ENCODE measurements at regions not wholly inside any gene's neighbourhood (a gene's known extent, or its start where the extent isn't known, plus 50 kb on each side); places are given as distances from the start of the nearest gene placed in this dataset.
A peak's percentile ranks its signal among the peaks of the same experiment; 100 is the strongest.
"Not testable (repeated sequence)": the region's sequence is repeated elsewhere in the genome, so short reads cannot be mapped to it uniquely, and the experiment has no call there.

- DNase-seq (ENCODE audit: low read depth): no peak
Observed at GRCh38 chr4:178142724-178143123, 700.5 kb upstream of the AGA start.

DNA sequence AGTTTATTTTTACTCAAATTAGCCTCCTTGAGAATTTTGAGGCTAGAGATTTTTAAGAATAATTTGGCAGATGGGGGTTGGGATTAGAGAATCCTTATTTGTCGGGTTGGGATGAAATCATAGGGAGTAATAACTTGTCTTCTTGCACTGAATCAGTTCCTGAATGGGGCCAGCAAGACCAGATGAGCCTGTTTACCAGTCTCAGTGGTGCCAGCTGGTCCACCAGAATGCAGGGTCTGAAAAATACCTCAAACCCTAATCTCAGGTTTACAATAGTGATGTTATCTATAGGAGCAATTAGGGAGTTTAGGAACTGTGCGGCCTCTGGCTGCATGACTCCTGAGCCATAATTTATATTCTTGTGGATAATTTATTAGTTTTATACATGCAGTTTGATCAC is 705.9 kb upstream of the AGA start:
- no peak for DNase-seq (ENCODE audit: low read depth)

DNA sequence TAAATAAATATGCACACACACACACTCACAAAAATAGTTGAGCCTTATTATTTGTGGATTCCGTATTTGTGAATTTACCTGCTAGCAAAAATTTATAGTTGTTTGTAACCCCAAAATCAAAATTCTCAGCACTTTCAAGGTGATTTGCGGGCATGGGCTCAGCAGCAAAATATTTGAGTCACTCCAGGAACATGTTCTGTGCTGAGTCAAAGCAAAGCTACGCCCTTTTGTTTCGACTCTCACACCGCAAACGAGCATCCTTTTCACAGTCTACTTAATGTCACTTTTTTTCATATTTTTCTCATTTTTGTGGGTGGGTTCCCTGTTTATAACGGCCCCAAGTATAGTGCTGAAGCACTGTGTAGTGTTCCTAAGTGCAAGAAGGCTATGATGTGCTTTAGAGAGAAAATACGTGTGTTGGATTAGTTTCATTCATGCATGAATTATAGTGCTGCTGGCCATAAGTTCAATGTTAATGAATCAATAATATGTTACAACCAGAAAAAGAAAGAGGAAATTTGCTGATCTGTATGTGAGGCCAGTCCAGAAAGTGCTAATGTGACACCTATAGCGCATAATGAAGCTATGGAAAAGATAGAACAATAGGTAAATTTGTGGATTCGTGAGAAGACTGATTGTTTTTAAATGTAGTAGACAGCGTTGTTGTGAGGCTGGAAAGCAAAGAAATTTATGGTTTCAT is 723.2 kb upstream of the AGA start:
- DNase-seq (ENCODE audit: low read depth): no peak

DNA sequence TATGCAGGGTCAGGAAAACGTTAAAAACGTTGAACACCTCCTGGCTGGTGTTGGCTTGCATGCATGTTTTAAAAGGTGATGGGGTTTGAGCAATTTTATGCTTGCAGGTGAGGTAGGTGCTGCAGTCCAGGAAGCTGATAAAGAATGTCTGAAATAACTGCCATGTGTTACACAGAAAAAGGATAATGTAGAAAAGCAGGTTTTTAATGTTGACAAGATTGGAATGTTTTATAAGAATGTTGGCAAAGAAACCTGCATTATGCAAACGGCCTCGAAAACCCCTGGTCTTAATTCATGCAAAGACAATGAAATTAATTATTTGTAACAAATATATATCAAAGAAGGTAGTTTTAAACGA is 723.7 kb upstream of the AGA start:
- no peak for DNase-seq (ENCODE audit: low read depth)

- no peak for DNase-seq (ENCODE audit: low read depth)
Observed at GRCh38 chr4:178173771-178174170, 731.5 kb upstream of the AGA start.

- DNase-seq (ENCODE audit: low read depth): no peak
Observed at GRCh38 chr4:178174756-178175155, 732.5 kb upstream of the AGA start.

DNA sequence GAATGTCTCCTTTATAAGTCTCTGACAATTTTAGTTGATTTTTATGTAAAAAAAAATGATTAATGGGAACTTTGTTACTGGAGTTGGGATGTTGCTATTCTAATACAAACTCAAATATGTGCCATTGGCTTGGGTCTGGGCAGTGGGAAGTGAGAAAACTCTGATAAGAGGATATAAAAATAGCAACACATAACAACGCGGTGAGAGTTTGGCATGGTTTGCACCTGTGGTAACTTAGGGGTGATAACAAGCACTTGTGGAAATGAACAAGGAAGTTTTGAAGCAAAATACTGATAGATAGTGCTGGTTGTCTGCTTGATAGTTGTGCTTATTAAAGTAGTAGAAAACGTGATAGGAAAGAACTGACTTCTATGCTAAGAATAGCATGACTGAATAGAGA is 743.3 kb upstream of the AGA start:
- DNase-seq (ENCODE audit: low read depth): no peak

DNA sequence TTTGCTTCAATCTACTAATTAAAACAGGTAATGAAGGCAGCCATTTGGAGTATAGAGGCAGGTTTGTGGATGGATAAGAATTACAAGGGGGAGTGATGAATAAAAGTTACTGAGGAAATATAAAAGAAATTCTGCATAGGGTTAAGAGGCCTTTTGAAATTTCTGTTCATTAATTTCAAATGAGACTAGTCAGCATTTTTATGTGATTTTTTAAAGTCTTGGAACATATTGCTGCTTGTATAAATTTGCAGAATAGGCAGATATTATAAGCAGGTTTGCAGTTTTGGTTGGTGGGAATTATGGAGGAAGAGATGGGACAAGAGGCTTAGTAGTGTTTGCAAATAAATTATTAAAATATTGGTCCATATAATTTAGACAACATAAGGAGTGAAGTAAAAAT is 750.4 kb upstream of the AGA start:
- no peak for DNase-seq (ENCODE audit: low read depth)

DNA sequence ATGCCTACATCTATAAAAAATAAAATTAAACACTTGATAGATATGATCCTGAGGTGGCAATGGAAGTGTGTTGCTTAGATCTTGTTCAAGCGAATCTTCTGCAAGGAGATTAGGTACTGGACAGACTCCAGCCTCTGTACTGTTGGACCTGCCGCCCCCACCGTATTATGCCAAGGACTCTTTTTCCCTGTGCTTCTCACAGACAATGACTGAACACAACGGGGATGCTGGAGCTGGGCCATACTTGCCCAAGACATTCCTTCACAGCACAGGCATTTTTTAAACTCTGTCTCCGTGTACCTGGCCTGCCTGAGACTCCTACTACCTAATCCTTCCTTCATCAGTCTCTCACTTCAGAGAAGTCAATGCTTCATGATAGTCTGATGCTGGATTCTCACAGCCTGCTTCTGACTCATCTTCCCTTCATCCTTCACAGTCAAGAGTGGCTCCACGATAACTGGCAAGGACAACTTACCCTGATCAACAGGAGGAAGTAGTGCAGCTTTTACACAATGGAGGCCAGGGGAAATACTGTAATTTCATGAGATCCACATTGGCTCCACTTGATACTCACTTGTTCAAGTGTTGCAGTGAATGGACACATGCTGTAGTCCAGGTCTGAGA is 754.6 kb upstream of the AGA start:
- peak; percentile 12 for DNase-seq (ENCODE audit: low read depth)

DNA sequence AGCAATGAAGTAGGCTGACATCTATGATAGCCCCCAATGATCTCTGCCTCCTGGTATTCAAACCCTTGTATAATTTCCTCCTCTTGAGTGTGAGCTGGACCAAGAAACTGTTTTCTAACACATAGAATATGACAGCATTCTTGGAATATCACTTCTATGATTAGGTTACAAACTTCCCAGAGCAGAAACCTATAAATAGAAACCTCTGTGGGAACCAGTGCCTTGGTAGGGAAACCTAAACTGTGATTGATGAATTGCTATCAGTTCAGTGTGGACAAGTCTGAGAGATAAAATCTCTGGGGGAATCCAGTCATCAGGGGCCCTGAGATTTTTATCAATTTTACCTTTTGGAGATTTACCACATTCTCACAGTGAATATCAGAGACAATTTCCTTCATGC is 756.5 kb upstream of the AGA start:
- DNase-seq (ENCODE audit: low read depth): peak; percentile 36

- DNase-seq (ENCODE audit: low read depth): no peak
Observed at GRCh38 chr4:178202422-178202821, 760.2 kb upstream of the AGA start.

DNA sequence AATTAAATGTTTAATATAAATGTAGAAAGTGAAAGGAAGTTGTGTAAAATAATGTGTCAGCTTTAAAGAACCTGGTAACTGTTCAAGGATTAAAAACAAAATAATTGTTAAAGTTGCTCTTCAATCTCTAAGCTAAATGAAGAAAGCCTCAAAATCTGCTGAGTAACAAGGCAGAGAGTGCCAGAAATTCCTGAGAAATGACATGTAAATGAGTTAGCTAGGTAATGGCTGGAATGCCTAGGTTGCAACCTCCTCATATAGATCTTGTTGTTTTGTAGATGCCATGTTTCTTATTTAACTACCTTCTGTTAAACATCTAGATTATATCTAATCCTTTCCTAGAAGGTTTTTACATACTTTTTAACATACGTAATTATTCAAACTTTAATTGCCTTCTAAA is 763.6 kb upstream of the AGA start:
- DNase-seq (ENCODE audit: low read depth): no peak

DNA sequence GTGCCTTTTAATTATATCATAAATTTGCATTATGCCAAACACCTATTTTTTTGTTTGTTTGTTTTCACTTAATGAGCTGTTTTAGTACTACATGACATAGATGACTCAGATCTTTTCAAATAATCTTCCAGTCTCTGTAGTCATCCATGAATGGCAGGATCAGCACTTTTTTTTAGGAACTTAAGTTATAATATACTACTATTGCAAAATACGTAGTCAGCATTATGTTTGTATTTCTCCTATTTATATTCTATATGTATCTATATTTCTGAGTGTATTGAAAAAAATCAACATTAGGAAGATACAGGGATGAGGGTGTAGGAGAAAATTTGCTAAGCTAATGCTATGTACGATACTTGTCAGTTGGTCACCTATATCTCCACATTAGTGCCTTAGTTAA is 773.1 kb upstream of the AGA start:
- DNase-seq (ENCODE audit: low read depth): no peak

DNA sequence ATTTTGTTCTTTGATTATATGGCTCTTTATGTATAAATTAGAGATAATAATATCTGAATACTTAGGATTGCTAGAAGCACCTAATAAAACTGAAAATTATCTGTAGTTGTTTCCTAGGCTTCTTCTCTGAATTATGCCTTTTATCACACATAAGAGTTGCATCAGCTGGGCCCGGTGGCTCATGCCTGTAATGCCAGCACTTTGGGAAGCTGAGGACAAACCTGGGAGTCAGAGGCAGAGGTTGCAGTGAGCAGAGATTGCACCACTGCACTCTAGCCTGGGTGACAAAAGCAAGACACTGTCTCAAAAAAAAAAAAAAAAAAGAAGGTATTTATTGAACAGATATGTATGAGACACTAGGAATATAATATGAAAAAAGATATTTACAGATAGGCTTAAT is 773.5 kb upstream of the AGA start:
- no peak for DNase-seq (ENCODE audit: low read depth)

DNA sequence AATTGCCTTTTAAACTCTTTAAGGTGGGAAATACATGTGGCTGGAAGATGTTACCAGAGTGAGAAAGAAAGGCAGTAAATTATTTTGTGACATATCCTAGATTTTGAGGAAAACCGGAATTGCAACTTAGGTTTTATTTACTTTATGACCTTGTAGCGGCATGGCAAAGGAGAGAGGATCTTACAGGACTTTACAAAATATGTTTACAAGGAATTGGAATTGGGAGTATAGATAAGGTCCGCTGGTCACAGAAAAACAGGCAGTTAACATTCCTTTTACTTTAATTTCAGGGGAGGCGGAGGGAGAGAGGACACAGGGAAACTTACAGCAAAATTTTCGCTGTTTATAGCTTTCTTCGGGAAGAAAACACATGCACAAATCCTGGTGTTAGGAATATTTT is 784.2 kb upstream of the AGA start:
- DNase-seq (ENCODE audit: low read depth): not testable (repeated sequence)

DNA sequence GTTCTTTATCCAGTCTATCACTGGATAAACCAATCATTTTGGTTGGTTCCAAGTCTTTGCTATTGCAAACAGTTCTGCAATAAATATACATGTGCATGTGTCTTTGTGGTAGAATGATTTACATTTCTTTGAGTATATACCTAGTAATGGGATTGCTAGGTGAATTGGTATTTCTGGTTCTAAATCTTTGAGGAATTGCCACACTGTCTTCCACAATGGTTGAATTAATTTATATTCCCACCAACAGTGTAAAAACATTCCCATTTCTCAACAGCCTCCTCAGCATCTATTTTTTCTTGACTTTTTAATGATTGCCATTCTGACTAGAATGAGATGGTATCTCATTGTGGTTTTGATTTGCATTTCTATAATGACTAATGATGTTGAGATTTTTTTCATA is 791.7 kb upstream of the AGA start:
- no peak for DNase-seq (ENCODE audit: low read depth)

DNA sequence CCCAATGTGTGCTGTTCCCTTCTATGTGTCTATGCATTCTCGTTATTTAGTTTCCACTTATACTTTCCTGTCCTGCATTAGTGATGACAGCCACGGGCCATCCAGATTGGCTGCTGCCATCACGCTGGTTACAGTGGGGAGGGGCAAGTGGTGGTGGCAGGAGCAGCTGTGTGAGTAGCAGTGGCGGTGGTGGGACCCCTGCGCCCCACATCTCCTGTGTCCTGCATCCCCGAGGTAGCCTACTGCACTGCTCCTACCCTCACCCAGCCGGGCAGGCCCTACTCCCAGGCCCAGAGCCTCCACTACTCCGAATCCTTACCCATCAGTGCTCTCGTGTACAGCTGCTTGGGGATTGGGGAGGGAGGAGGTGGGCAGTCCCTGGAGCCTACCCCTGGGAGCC is 798.7 kb upstream of the AGA start:
- DNase-seq (ENCODE audit: low read depth): no peak

- DNase-seq (ENCODE audit: low read depth): no peak
Observed at GRCh38 chr4:178241601-178242118, 799.4 kb upstream of the AGA start.

- no peak for DNase-seq (ENCODE audit: low read depth)
Observed at GRCh38 chr4:178242655-178243054, 800.4 kb upstream of the AGA start.

GRCh38 chr4:178244785-178245184 is 802.5 kb upstream of the AGA start:
- DNase-seq (ENCODE audit: low read depth): no peak

DNA sequence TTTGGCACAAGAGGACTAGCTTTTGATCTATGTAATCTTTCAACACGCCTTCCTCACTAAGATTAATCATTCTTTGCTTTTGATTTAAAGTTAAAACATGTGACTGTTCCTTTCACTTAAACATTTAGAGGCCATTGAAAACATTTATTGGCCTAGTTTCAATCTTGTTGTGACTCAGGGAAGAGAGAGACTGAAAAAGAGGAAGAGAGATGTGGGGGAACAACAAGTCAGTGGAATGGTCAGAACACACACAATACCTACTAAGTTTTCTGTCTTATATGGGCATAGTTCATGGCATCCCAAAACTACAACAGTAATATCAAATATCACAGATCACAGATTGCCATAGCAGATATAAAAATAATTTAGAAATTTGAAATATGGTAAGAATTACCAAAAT is 812.9 kb upstream of the AGA start:
- DNase-seq (ENCODE audit: low read depth): no peak

DNA sequence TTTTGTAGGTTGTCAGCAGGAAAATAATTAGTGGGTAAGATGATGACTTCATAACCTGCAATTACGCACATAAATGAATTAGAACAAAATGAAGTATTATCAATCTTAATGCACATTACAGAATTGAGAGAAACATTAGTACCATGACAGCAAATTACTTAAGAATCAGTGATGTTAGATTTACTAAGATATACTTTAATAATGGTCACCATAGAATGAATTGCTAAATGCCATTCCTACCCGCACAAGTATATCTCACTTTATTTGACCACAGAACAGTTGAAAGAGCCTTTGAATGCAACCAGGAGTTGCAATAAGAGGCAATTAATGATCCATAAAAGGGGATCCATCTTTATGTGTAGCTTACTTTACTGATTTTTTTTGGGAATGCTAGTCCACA is 816.4 kb upstream of the AGA start:
- DNase-seq (ENCODE audit: low read depth): no peak

DNA sequence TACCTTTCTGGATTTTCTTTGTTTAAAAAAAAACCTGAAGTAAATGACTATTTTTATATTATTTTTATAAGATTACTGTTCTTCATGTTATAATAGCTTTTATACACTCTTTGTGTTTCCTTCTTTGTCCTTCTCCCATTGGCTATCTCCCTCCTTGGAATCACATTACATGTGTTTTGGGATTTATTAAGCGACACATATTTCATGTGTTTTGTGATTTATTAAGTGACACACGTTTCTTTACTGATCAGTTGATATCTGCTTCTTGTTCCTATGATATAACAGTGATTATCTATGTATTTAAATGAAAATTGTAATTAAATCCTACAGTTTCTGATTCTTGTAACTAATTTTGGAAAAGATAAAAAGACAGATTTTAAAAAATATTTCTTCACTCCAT is 817.3 kb upstream of the AGA start:
- DNase-seq (ENCODE audit: low read depth): no peak

DNA sequence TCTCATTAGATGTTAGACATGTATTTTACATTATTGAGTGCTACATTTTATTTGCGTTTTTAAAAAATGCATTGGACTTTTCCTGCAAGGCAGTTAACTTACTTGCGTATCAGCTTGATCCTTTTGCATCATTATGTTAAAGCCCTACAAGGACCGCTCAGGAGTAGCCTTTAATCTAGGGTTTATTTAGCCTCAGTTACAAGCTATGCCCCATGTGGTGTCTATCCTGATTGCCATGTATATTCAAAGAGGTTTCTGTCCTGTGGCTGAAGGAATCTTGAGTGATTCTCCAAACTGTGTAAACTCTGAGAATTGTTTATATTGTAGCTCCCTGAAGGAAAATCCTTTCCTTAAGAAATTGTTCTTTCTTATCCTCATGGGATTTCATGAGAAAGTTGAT is 821.8 kb upstream of the AGA start:
- DNase-seq (ENCODE audit: low read depth): no peak

Data from HT1080 (cell line).